Liver (tissue), 3 donors: ENCODE measurements at regions not wholly inside any gene's neighbourhood (a gene's known extent, or its start where the extent isn't known, plus 50 kb on each side); places are given as distances from the start of the nearest gene placed in this dataset.

Experiments
- FOXA1 ChIP-seq: IDR thresholded peaks from 2 replicates; pipeline ENCODE4 v1.6.1; 2016; ENCODE audit warnings: antibody characterized with exemption
- GABPA ChIP-seq, 2 donors: IDR thresholded peaks in 1 of 2; conservative IDR thresholded peaks in 1 of 2; 2 replicates each; pipeline ENCODE4 v1.6.1; 2016; ENCODE audit warnings: antibody characterized with exemption in 2 of 2, mild to moderate bottlenecking in 1 of 2, moderate library complexity in 1 of 2
- JUND ChIP-seq, 2 donors: IDR thresholded peaks; 2 replicates each; pipeline ENCODE4 v1.6.1; 2016; ENCODE audit warnings: antibody characterized with exemption in 2 of 2
- RAD21 ChIP-seq, 2 donors: IDR thresholded peaks; 2 replicates each; pipeline ENCODE4 v1.6.1; 2016; ENCODE audit warnings: antibody characterized with exemption in 2 of 2, mild to moderate bottlenecking in 2 of 2
- RXRA ChIP-seq, 2 donors: IDR thresholded peaks; 2 replicates each; pipeline ENCODE4 v1.6.1; 2017 to 2018; ENCODE audit warnings: antibody characterized with exemption in 2 of 2, mild to moderate bottlenecking in 1 of 2
- TAF1 ChIP-seq: conservative IDR thresholded peaks from 2 replicates; pipeline ENCODE4 v1.6.1; 2016; ENCODE audit warnings: antibody characterized with exemption, mild to moderate bottlenecking
- YY1 ChIP-seq: IDR thresholded peaks from 2 replicates; pipeline ENCODE4 v1.6.1; 2016; ENCODE audit warnings: antibody characterized with exemption, mild to moderate bottlenecking
- TF ChIP-seq, protein P1 (sequence below): fragments of 150-350 bp; IDR thresholded peaks from 2 replicates; pipeline ENCODE4 v1.5.1; 2017; ENCODE audit warnings: improper control_type of control experiment, low read depth, low read length; ENCODE audit not compliant: missing input control
- TF ChIP-seq, protein P2 (sequence below): IDR thresholded peaks from 2 replicates; pipeline ENCODE4 v1.6.1; 2016; ENCODE audit warnings: antibody characterized with exemption
- TF ChIP-seq, protein P3 (sequence below): IDR thresholded peaks from 2 replicates; pipeline ENCODE4 v1.6.1; 2016; ENCODE audit warnings: antibody characterized with exemption
- TF ChIP-seq, protein P4 (sequence below): IDR thresholded peaks from 2 replicates; pipeline ENCODE4 v1.6.1; 2016; ENCODE audit warnings: antibody characterized with exemption
- donor health status: healthy.
- donor health status: healthy.

DNA sequence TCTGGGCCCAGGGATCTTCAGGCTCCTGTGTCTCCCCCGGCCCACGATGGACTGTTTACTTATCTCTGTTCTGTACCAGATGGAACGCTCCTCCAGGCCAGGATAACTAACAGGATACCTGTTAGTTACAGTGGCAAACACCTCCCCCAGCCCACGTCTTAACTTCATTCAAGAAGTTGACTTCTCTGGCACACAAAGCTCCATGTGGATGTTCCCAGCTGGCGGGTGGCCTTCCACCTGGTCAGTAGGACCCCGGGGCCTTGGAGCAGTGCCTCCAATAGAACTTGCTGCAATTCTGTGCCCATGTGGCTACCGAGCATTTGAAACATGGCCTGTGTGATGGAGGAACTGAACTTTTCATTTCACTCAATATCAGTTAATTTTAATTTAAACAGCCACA lies 165.1 kb upstream of the GLI2 start:
- TF ChIP-seq, protein P1, sequence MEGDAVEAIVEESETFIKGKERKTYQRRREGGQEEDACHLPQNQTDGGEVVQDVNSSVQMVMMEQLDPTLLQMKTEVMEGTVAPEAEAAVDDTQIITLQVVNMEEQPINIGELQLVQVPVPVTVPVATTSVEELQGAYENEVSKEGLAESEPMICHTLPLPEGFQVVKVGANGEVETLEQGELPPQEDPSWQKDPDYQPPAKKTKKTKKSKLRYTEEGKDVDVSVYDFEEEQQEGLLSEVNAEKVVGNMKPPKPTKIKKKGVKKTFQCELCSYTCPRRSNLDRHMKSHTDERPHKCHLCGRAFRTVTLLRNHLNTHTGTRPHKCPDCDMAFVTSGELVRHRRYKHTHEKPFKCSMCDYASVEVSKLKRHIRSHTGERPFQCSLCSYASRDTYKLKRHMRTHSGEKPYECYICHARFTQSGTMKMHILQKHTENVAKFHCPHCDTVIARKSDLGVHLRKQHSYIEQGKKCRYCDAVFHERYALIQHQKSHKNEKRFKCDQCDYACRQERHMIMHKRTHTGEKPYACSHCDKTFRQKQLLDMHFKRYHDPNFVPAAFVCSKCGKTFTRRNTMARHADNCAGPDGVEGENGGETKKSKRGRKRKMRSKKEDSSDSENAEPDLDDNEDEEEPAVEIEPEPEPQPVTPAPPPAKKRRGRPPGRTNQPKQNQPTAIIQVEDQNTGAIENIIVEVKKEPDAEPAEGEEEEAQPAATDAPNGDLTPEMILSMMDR: no peak
- TF ChIP-seq TAF1: no peak
- no peak for TF ChIP-seq RAD21 (IDR thresholded peaks at IDR 0.05)
- TF ChIP-seq RXRA (IDR thresholded peaks at IDR 0.05): no peak
- no peak for TF ChIP-seq JUND (IDR thresholded peaks at IDR 0.05)
- no peak for TF ChIP-seq YY1
- TF ChIP-seq, protein P2, sequence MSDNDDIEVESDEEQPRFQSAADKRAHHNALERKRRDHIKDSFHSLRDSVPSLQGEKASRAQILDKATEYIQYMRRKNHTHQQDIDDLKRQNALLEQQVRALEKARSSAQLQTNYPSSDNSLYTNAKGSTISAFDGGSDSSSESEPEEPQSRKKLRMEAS: no peak
- no peak for TF ChIP-seq GABPA (IDR thresholded peaks at IDR 0.05 in 1 of 2, conservative IDR thresholded peaks at IDR 0.05 in 1 of 2)
- TF ChIP-seq, protein P3, sequence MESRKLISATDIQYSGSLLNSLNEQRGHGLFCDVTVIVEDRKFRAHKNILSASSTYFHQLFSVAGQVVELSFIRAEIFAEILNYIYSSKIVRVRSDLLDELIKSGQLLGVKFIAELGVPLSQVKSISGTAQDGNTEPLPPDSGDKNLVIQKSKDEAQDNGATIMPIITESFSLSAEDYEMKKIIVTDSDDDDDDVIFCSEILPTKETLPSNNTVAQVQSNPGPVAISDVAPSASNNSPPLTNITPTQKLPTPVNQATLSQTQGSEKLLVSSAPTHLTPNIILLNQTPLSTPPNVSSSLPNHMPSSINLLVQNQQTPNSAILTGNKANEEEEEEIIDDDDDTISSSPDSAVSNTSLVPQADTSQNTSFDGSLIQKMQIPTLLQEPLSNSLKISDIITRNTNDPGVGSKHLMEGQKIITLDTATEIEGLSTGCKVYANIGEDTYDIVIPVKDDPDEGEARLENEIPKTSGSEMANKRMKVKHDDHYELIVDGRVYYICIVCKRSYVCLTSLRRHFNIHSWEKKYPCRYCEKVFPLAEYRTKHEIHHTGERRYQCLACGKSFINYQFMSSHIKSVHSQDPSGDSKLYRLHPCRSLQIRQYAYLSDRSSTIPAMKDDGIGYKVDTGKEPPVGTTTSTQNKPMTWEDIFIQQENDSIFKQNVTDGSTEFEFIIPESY: no peak
- no peak for TF ChIP-seq FOXA1
- TF ChIP-seq, protein P4, sequence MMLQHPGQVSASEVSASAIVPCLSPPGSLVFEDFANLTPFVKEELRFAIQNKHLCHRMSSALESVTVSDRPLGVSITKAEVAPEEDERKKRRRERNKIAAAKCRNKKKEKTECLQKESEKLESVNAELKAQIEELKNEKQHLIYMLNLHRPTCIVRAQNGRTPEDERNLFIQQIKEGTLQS: no peak
